BLaER1 treated with 17β-estradiol and CSF1 and Interleukin-3, amounts not matched to agents 10 nM and 100 nM (cell line): ENCODE measurements at regions not wholly inside any gene's neighbourhood (a gene's known extent, or its start where the extent isn't known, plus 50 kb on each side); places are given as distances from the start of the nearest gene placed in this dataset.
A peak's percentile ranks its signal among the peaks of the same experiment; 100 is the strongest.
"Not testable (repeated sequence)": the region's sequence is repeated elsewhere in the genome, so short reads cannot be mapped to it uniquely, and the experiment has no call there.

Experiments used
- H3K27ac ChIP-seq, 11 experiments: shearing (Covaris generic); formaldehyde crosslinking; 2 replicates each; pipeline ENCODE4 v1.8.1; 2022
- H3K27me3 ChIP-seq, 11 experiments: shearing (Covaris generic); formaldehyde crosslinking; 2 replicates each; pipeline ENCODE4 v1.8.1; 2022
- H3K36me3 ChIP-seq, 11 experiments: shearing (Covaris generic); formaldehyde crosslinking; 2 replicates each; pipeline ENCODE4 v1.8.1; 2022
- H3K4me1 ChIP-seq, 10 experiments: shearing (Covaris generic); formaldehyde crosslinking; 2 replicates each; pipeline ENCODE4 v1.8.1; 2022
- H3K4me2 ChIP-seq, 11 experiments: shearing (Covaris generic); formaldehyde crosslinking; 2 replicates each; pipeline ENCODE4 v1.8.1; 2022
- H3K4me3 ChIP-seq, 10 experiments: shearing (Covaris generic); formaldehyde crosslinking; 2 replicates each; pipeline ENCODE4 v1.8.1; 2022
- H3K9ac ChIP-seq, 11 experiments: shearing (Covaris generic); formaldehyde crosslinking; 2 replicates each; pipeline ENCODE4 v1.8.1; 2022
- H3K9me3 ChIP-seq, 11 experiments: shearing (Covaris generic); formaldehyde crosslinking; replicated peaks in 1 of 11; 2 replicates each; pipeline ENCODE4 v1.8.1; 2022
- H4K20me1 ChIP-seq, 11 experiments: shearing (Covaris generic); formaldehyde crosslinking; 2 replicates each; pipeline ENCODE4 v1.8.1; 2022
- Cebpa-rat ChIP-seq, 11 experiments: shearing (Covaris generic); IDR thresholded peaks; 2 replicates each; pipeline ENCODE4 v1.8.1; 2022

GRCh38 chr15:85289677-85290365 is 90.6 kb upstream of the AKAP13 start:
- Histone ChIP-seq H3K9ac (no peak overlapping the region), H3K9me3 (no peaks in the 10 kb centered on the region), H3K4me1 (peaks cover 0 to 13% (median 5%) of the 10 kb centered on the region in 10 experiments; a peak in 7 of 20 replicates), H4K20me1 (no peaks in the 10 kb centered on the region), H3K4me2 (no peak overlapping the region), H3K27ac (no peak overlapping the region), H3K27me3 (no peaks in the 10 kb centered on the region), H3K36me3 (no peaks in the 10 kb centered on the region), H3K4me3 (no peak overlapping the region)
- TF ChIP-seq Cebpa-rat (IDR thresholded peaks at IDR 0.05) = no peak

- H3K9me3 ChIP-seq, H4K20me1 ChIP-seq, H3K36me3 ChIP-seq, H3K27me3 ChIP-seq, H3K4me3 ChIP-seq, H3K9ac ChIP-seq, H3K4me2 ChIP-seq, H3K27ac ChIP-seq: not testable (repeated sequence)
- peaks cover 0 to 30% (median 13%) of the 10 kb centered on the region in 10 experiments; a peak in 17 of 20 replicates for H3K4me1 ChIP-seq
Observed at GRCh38 chr15:85292583-85292982, 87.8 kb upstream of the AKAP13 start.

GRCh38 chr15:85296615-85297402 is 83.6 kb upstream of the AKAP13 start:
- Histone ChIP-seq H3K4me1 (peaks cover 0 to 27% (median 11%) of the 10 kb centered on the region in 10 experiments; a peak in 17 of 20 replicates), H3K4me3 (peak overlapping the region in 4 of 10 experiments; percentile 13 to 40 (median 34); a peak in 4 of 20 replicates), H3K9me3 (no peaks in the 10 kb centered on the region), H3K4me2 (peak overlapping the region; percentile 54 to 97 (median 72)), H3K9ac (peak overlapping the region in 3 of 11 experiments; percentile 16 to 30 (median 25); a peak in 3 of 22 replicates), H3K27me3 (0 out of 22 replicates have a peak, but pooled peaks cover 0 to 4% (median 0%) of the 10 kb centered on the region in 11 experiments), H3K36me3 (no peaks in the 10 kb centered on the region), H3K27ac (no peak overlapping the region), H4K20me1 (no peaks in the 10 kb centered on the region)
- TF ChIP-seq Cebpa-rat (IDR thresholded peaks at IDR 0.05) = no peak

- Histone ChIP-seq H3K36me3 (no peaks in the 10 kb centered on the region), H3K27ac (no peak overlapping the region), H3K9ac (no peak overlapping the region), H3K27me3 (0 out of 22 replicates have a peak, but pooled peaks cover 0 to 4% (median 0%) of the 10 kb centered on the region in 11 experiments), H4K20me1 (no peaks in the 10 kb centered on the region), H3K9me3 (no peaks in the 10 kb centered on the region), H3K4me3 (no peak overlapping the region), H3K4me2 (peak overlapping the region in 1 of 11 experiments; percentile 77; a peak in 1 of 22 replicates), H3K4me1 (peaks cover 0 to 20% (median 10%) of the 10 kb centered on the region in 10 experiments; a peak in 17 of 20 replicates)
- TF ChIP-seq Cebpa-rat (IDR thresholded peaks at IDR 0.05) = no peak
Observed at GRCh38 chr15:85297537-85297936, 82.9 kb upstream of the AKAP13 start.

GRCh38 chr15:85298366-85298765 is 82.0 kb upstream of the AKAP13 start:
- TF ChIP-seq Cebpa-rat (IDR thresholded peaks at IDR 0.05) = no peak
- no peak overlapping the region for H3K9ac ChIP-seq
- 0 out of 22 replicates have a peak, but pooled peaks cover 0 to 4% (median 0%) of the 10 kb centered on the region in 11 experiments for H3K27me3 ChIP-seq
- no peaks in the 10 kb centered on the region for H3K9me3 ChIP-seq
- H3K36me3 ChIP-seq = no peaks in the 10 kb centered on the region
- no peaks in the 10 kb centered on the region for H4K20me1 ChIP-seq
- no peak overlapping the region for H3K4me3 ChIP-seq
- H3K27ac ChIP-seq = no peak overlapping the region
- no peak overlapping the region for H3K4me2 ChIP-seq
- H3K4me1 ChIP-seq = peaks cover 0 to 20% (median 10%) of the 10 kb centered on the region in 10 experiments; a peak in 17 of 20 replicates

GRCh38 chr15:85298941-85299340 is 81.5 kb upstream of the AKAP13 start:
- 0 out of 22 replicates have a peak, but pooled peaks cover 0 to 4% (median 0%) of the 10 kb centered on the region in 11 experiments for H3K27me3 ChIP-seq
- H3K9me3 ChIP-seq = no peaks in the 10 kb centered on the region
- no peak overlapping the region for H3K4me2 ChIP-seq
- no peaks in the 10 kb centered on the region for H3K36me3 ChIP-seq
- no peaks in the 10 kb centered on the region for H4K20me1 ChIP-seq
- no peak for TF ChIP-seq Cebpa-rat (IDR thresholded peaks at IDR 0.05)
- no peak overlapping the region for H3K27ac ChIP-seq
- no peak overlapping the region for H3K9ac ChIP-seq
- H3K4me3 ChIP-seq = no peak overlapping the region
- peaks cover 0 to 20% (median 10%) of the 10 kb centered on the region in 10 experiments; a peak in 17 of 20 replicates for H3K4me1 ChIP-seq

GRCh38 chr15:85302271-85302670 is 78.1 kb upstream of the AKAP13 start:
- Histone ChIP-seq H3K27ac (no peak overlapping the region), H4K20me1 (no peaks in the 10 kb centered on the region), H3K36me3 (no peaks in the 10 kb centered on the region), H3K4me2 (no peak overlapping the region), H3K9ac (no peak overlapping the region), H3K27me3 (0 out of 22 replicates have a peak, but pooled peaks cover 0 to under 1% (median 0%) of the 10 kb centered on the region in 11 experiments), H3K4me1 (peaks cover 0 to under 1% (median 0%) of the 10 kb centered on the region in 10 experiments; a peak in 3 of 20 replicates), H3K4me3 (no peak overlapping the region), H3K9me3 (peaks cover 10 to 22% (median 14%) of the 10 kb centered on the region in 11 experiments; a peak in 17 of 22 replicates)
- no peak for TF ChIP-seq Cebpa-rat (IDR thresholded peaks at IDR 0.05)

- Histone ChIP-seq H3K27me3 (no peaks in the 10 kb centered on the region), H3K27ac (no peak overlapping the region), H3K9ac (no peak overlapping the region), H3K9me3 (peaks cover 10 to 22% (median 14%) of the 10 kb centered on the region in 11 experiments; a peak in 17 of 22 replicates), H3K4me1 (peaks cover 0 to 6% (median 0%) of the 10 kb centered on the region in 10 experiments; a peak in 4 of 20 replicates), H3K4me3 (no peak overlapping the region), H4K20me1 (no peaks in the 10 kb centered on the region), H3K36me3 (no peaks in the 10 kb centered on the region), H3K4me2 (no peak overlapping the region)
- no peak for TF ChIP-seq Cebpa-rat (IDR thresholded peaks at IDR 0.05)
Observed at GRCh38 chr15:85305050-85305449, 75.4 kb upstream of the AKAP13 start.
